ENCODE measurements at regions not wholly inside any gene's neighbourhood (a gene's known extent, or its start where the extent isn't known, plus 50 kb on each side); places are given as distances from the start of the nearest gene placed in this dataset.

DNA sequence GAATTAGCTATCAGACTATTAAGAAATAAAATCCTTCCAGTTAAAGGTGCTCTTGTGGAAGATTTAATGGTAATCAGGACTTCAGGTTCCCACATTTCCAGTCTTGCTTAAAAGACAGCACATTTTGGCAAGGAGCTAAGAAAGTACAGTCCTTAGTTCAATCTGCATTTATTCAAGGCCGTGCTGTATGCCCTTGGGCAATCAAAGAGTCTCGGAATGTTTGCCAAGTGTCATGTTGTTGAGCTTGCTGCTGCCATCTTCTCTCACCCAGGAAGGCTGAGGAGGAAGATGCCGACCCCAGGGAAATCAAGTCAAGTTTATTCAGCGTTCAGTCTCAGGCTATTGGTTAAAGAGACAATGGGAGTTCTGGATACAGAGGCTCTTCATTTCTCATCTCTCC lies 388.1 kb upstream of the IGFBP7 start:
- TF ChIP-seq, protein P1, sequence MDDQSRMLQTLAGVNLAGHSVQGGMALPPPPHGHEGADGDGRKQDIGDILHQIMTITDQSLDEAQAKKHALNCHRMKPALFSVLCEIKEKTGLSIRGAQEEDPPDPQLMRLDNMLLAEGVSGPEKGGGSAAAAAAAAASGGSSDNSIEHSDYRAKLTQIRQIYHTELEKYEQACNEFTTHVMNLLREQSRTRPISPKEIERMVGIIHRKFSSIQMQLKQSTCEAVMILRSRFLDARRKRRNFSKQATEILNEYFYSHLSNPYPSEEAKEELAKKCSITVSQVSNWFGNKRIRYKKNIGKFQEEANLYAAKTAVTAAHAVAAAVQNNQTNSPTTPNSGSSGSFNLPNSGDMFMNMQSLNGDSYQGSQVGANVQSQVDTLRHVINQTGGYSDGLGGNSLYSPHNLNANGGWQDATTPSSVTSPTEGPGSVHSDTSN (CRISPR knock-in tag; IDR thresholded peaks at IDR 0.05; ENCODE audit: borderline replicate concordance), result no peak
- no peak for TF ChIP-seq ZIK1 (CRISPR knock-in tag; IDR thresholded peaks at IDR 0.05; ENCODE audit: borderline replicate concordance, low read depth)
- TF ChIP-seq, protein P2, sequence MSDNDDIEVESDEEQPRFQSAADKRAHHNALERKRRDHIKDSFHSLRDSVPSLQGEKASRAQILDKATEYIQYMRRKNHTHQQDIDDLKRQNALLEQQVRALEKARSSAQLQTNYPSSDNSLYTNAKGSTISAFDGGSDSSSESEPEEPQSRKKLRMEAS (IDR thresholded peaks at IDR 0.05), result no peak
- TF ChIP-seq, protein P3, sequence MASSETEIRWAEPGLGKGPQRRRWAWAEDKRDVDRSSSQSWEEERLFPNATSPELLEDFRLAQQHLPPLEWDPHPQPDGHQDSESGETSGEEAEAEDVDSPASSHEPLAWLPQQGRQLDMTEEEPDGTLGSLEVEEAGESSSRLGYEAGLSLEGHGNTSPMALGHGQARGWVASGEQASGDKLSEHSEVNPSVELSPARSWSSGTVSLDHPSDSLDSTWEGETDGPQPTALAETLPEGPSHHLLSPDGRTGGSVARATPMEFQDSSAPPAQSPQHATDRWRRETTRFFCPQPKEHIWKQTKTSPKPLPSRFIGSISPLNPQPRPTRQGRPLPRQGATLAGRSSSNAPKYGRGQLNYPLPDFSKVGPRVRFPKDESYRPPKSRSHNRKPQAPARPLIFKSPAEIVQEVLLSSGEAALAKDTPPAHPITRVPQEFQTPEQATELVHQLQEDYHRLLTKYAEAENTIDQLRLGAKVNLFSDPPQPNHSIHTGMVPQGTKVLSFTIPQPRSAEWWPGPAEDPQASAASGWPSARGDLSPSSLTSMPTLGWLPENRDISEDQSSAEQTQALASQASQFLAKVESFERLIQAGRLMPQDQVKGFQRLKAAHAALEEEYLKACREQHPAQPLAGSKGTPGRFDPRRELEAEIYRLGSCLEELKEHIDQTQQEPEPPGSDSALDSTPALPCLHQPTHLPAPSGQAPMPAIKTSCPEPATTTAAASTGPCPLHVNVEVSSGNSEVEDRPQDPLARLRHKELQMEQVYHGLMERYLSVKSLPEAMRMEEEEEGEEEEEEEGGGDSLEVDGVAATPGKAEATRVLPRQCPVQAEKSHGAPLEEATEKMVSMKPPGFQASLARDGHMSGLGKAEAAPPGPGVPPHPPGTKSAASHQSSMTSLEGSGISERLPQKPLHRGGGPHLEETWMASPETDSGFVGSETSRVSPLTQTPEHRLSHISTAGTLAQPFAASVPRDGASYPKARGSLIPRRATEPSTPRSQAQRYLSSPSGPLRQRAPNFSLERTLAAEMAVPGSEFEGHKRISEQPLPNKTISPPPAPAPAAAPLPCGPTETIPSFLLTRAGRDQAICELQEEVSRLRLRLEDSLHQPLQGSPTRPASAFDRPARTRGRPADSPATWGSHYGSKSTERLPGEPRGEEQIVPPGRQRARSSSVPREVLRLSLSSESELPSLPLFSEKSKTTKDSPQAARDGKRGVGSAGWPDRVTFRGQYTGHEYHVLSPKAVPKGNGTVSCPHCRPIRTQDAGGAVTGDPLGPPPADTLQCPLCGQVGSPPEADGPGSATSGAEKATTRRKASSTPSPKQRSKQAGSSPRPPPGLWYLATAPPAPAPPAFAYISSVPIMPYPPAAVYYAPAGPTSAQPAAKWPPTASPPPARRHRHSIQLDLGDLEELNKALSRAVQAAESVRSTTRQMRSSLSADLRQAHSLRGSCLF (CRISPR knock-in tag; IDR thresholded peaks at IDR 0.05; ENCODE audit: borderline replicate concordance), result no peak
- TF ChIP-seq, protein P4, sequence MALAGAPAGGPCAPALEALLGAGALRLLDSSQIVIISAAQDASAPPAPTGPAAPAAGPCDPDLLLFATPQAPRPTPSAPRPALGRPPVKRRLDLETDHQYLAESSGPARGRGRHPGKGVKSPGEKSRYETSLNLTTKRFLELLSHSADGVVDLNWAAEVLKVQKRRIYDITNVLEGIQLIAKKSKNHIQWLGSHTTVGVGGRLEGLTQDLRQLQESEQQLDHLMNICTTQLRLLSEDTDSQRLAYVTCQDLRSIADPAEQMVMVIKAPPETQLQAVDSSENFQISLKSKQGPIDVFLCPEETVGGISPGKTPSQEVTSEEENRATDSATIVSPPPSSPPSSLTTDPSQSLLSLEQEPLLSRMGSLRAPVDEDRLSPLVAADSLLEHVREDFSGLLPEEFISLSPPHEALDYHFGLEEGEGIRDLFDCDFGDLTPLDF (CRISPR knock-in tag; IDR thresholded peaks at IDR 0.05), result no peak

Data from HepG2 (cell line).